ENCODE measurements at regions not wholly inside any gene's neighbourhood (a gene's known extent, or its start where the extent isn't known, plus 50 kb on each side); places are given as distances from the start of the nearest gene placed in this dataset.

DNA sequence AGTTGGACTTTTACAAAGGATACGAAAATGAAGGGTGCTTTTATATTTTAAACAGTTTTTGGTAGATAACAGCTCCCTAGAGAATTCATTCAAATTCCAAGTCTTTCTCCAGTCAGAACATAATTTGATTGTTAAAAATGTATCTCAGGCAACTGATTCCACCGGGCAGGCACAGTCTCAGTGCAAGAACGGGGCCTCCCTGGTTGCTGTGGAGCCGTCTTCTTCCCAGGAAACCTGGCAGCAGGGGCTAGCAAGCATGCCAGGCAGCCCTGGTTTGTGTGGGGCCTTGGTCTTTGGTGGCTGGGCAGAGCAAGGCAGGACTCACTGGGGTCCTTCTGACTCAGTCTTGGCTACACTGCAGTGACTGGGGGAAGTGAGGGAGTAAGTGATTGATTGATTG lies 143.5 kb downstream of the NXNL2 start:
- no peak for TF ChIP-seq POLR2A (IDR thresholded peaks at IDR 0.05)
- TF ChIP-seq POLR2AphosphoS5 (IDR thresholded peaks at IDR 0.05), result no peak
- no peak for TF ChIP-seq CTCF (IDR thresholded peaks at IDR 0.05)
- TF ChIP-seq EP300 (IDR thresholded peaks at IDR 0.05), result no peak

All from suprapubic skin (tissue), 4 donors.